Coronary artery (tissue), 2 donors: ENCODE measurements at regions not wholly inside any gene's neighbourhood (a gene's known extent, or its start where the extent isn't known, plus 50 kb on each side); places are given as distances from the start of the nearest gene placed in this dataset.
A peak's percentile ranks its signal among the peaks of the same experiment; 100 is the strongest.
"Not testable (repeated sequence)": the region's sequence is repeated elsewhere in the genome, so short reads cannot be mapped to it uniquely, and the experiment has no call there.

Source experiments
- DNase-seq: peaks from one replicate; pipeline ENCODE4 v3.0.0-alpha.2; 2017; ENCODE audit warnings: low spot score
- H3K27ac ChIP-seq, 2 donors: fragments of 200-600 bp; sonication (generic); one replicate each; pipeline ENCODE4 v1.5.1; 2016 to 2019
- H3K4me3 ChIP-seq: fragments of 200-600 bp; sonication (generic); 2 replicates; pipeline ENCODE4 v1.5.1; 2016; ENCODE audit warnings: mild to moderate bottlenecking, moderate library complexity
- TF ChIP-seq, protein P1 (sequence below): fragments of 200-600 bp; sonication (generic); IDR thresholded peaks from one replicate; pipeline ENCODE4 v1.5.1; 2019; ENCODE audit warnings: antibody characterized with exemption

DNA sequence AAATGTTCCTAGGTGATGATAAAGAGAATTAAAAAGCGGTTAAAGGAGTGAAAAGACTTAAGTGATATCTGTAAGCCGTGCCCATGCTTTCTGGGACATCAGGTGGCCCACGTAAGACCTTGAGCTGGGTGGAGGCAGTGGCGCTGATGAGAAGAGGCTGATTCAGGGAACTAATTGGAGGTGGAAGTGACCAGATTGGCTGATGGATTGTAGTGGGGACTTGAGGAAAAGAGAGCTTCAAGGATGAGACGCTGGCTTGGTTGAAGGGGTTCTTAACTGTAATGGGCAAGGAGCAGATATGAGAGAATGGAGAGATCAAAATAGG is 69.1 kb upstream of the EP300 start:
- DNase-seq, result no peak
- TF ChIP-seq, protein P1, sequence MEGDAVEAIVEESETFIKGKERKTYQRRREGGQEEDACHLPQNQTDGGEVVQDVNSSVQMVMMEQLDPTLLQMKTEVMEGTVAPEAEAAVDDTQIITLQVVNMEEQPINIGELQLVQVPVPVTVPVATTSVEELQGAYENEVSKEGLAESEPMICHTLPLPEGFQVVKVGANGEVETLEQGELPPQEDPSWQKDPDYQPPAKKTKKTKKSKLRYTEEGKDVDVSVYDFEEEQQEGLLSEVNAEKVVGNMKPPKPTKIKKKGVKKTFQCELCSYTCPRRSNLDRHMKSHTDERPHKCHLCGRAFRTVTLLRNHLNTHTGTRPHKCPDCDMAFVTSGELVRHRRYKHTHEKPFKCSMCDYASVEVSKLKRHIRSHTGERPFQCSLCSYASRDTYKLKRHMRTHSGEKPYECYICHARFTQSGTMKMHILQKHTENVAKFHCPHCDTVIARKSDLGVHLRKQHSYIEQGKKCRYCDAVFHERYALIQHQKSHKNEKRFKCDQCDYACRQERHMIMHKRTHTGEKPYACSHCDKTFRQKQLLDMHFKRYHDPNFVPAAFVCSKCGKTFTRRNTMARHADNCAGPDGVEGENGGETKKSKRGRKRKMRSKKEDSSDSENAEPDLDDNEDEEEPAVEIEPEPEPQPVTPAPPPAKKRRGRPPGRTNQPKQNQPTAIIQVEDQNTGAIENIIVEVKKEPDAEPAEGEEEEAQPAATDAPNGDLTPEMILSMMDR, result no peak
- Histone ChIP-seq H3K4me3 (no peak overlapping the region), H3K27ac (peak overlapping the region; percentile 88 to 93)

DNA sequence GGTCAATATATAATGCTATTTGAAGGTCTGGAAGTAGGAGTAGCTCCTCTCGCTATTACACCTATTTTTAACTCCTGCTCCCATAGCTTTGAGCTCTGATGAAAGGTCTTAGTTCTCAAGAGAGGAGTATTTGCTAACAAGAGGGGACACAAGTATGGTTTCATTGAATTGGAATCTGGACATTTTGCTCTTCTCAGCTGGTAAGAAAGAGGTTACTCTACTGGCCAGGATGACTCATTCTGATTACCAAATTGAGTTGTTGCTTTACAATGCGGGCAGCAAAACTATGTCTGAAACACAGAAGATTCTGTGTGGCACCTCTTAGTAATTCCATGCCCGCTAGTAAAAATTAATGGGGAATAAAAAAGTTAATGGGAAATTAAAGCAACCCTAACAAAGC is 63.6 kb upstream of the EP300 start:
- Histone ChIP-seq H3K27ac (peak overlapping the region in 1 of 2 donors; percentile 52), H3K4me3 (no peak overlapping the region)
- DNase-seq, result no peak
- TF ChIP-seq, protein P1, result no peak

DNA sequence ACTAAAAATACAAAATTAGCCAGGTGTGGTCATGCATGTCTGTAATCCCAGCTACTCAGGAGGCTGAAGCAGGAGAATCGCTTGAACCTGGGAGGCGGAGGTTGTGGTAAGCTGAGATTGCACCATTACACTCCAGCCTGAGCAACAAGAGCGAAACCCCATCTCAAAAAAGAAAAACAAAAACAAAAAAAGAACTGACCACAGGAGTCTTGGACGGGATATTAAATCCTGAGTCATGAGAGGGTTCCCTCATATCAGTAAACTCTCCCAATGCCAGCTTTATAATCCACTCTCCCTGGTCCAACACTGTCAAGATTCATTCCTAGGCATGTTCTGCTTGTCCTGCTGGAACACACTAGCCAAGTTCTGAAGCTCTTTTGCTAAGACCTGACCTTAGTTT is 61.5 kb upstream of the EP300 start:
- TF ChIP-seq, protein P1, result no peak
- H3K4me3 ChIP-seq, result no peak overlapping the region
- DNase-seq, result no peak

DNA sequence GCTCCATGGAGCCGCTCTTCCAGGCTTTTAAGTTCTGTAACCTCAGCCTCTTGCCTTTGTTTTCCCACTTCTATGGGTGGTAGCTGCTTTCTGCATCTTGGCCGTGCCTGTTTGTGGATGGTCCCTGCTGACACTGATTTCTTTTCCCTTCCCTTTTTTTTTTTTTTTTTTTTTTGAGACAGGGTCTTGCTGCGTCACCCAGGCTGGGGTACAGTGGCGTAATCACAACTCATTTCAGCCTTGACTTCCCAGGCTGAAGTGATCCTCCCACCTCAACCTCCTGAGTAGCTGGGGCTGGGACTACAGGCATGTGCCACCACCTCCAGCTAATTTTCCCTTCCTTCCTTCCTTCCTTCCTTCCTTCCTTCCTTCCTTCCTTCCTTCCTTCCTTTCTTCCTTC is 57.7 kb upstream of the EP300 start:
- TF ChIP-seq, protein P1, result no peak
- no peak for DNase-seq
- no peak overlapping the region for H3K4me3 ChIP-seq
- no peak overlapping the region for H3K27ac ChIP-seq

More for the DNA sequence above, 61.5 kb upstream of the EP300 start:
- no peak overlapping the region for H3K27ac ChIP-seq

DNA sequence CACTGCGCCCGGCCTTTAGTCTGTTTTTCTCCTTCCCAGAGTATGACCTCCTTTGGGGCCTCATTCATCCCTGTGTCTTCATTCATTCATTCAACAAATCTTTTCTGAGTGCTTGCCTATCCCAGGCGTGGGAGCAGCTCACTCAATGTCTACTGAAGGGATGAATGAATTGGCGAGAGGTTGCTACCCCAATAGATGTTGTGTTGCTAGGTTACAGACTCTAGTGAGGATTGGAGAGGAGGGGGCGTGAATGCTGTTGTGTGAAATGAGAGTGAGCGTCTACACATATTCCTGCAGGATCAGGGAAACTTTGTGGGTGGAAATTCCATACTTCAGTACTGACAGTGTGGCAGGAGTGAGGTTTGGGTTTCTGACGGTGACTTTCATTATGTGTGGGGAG is 55.5 kb upstream of the EP300 start:
- TF ChIP-seq, protein P1, result no peak
- Histone ChIP-seq H3K27ac (no peak overlapping the region), H3K4me3 (no peak overlapping the region)
- DNase-seq, result no peak

DNA sequence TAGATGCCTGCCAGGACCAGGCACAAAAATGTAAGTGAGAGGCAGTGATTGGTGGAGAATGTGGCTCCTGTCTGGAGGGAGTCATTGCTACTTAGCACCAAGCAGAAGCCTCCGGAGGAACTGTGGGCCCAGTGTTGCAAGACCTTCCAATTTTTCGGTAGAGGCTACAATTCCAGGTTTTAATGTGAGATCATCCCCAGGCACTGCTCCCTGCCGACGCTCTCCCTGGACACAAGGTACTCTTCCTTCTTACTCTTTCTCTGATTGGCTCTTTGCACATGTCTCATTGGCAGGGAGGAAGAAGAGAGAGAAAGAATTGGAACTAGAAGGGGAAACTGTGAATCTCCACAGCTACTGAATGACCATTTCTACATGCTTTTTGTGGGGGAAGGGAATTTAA is 53.7 kb upstream of the EP300 start:
- no peak overlapping the region for H3K27ac ChIP-seq
- DNase-seq, result no peak
- H3K4me3 ChIP-seq, result no peak overlapping the region
- TF ChIP-seq, protein P1, result no peak

DNA sequence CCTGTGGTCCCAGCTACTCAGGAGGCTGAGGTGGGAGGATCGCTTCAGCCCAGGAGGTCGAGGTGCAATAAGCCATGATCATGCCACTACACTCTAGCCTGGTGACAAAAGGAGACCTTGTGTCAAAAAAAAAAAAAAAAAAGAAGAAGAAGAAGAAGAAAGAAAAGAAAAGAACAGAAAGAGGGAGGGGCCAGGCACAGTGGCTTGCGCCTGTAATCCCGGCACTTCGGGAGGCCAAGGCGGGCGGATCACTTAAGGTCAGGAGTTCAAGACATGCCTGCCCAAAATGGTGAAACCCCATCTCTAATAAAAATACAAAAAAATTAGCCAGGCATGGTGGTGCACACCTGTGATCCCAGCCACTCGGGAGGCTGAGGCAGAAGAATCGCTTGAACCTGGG is 52.8 kb upstream of the EP300 start:
- H3K27ac ChIP-seq, DNase-seq, H3K4me3 ChIP-seq: not testable (repeated sequence)

DNA sequence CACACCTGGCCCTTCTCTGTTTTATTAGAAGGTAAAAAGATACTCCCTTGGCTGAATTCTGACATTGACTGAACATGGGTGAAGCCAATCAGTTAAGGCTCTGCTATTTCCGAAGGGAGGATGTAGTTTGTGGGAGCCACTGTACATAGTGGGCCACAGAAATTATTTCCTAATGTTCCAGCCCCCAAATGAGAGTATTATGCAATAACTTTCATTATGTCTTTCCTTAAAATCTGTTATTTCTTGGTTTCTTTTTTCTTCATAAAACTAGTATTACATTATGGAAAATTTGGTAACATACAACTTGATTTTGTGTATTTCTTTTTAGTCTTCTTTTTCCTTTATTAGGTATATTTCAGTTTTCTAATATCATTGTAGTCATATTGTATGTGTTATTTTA is 51.9 kb upstream of the EP300 start:
- TF ChIP-seq, protein P1, result no peak

More for the DNA sequence above, 51.9 kb upstream of the EP300 start:
- no peak for DNase-seq
- Histone ChIP-seq H3K27ac (no peak overlapping the region), H3K4me3 (no peak overlapping the region)
